ENCODE measurements at regions not wholly inside any gene's neighbourhood (a gene's known extent, or its start where the extent isn't known, plus 50 kb on each side); places are given as distances from the start of the nearest gene placed in this dataset.

GRCh38 chr6:10000551-10000950 is 414.3 kb downstream of the TFAP2A start:
- H3K56ac ChIP-seq (ENCODE audit: extremely low read depth, insufficient read depth, low read length) = no peak overlapping the region
- no CpG with 5 or more reads among the region's 3 CpGs for WGBS, 2 experiments (ENCODE audit: extremely low coverage in 2 of 2, insufficient read length in 1 of 2)
- peaks cover 4% of the 10 kb centered on the region; the same call in 1 of the 2 replicates for H3K9me3 ChIP-seq (ENCODE audit: control insufficient read depth, insufficient read depth, low read length)
- H3K9ac ChIP-seq (ENCODE audit: low read depth, low read length) = no peak overlapping the region
- H4K8ac ChIP-seq (ENCODE audit: low read depth in 2 of 2, low read length in 2 of 2) = no peak overlapping the region
- no peak overlapping the region for H2BK20ac ChIP-seq (ENCODE audit: low read depth, low read length)
- no peak overlapping the region for H3K4ac ChIP-seq (ENCODE audit: low read depth, low read length)
- H3K4me1 ChIP-seq (ENCODE audit: control insufficient read depth, insufficient read depth, low read length) = no peaks in the 10 kb centered on the region
- no peak overlapping the region for H4K5ac ChIP-seq (ENCODE audit: low read depth, low read length)
- no peak overlapping the region for H3K27ac ChIP-seq (ENCODE audit: insufficient read depth, low read length)
- dilution Hi-C loops (cut with HindIII; ENCODE audit: low sequenced_read_pairs, unreplicated experiment) = no loop called here
- no TSS peak for BruUV-seq (replicated peaks)
- no peak overlapping the region for H4K91ac ChIP-seq (ENCODE audit: insufficient read depth, low read depth, low read length)
- H3K14ac ChIP-seq (replicated peaks; ENCODE audit: low read depth, low read length) = no peak overlapping the region
- no peak overlapping the region for H2AK5ac ChIP-seq (ENCODE audit: low read depth, low read length)
- H3K18ac ChIP-seq (ENCODE audit: low read depth, low read length) = no peak overlapping the region
- no peak overlapping the region for H3K4me3 ChIP-seq (ENCODE audit: insufficient read depth, low read depth, low read length)
- intact Hi-C loops (cut with micrococcal nuclease) = no loop called here
- TF ChIP-seq MAZ (IDR thresholded peaks at IDR 0.05; ENCODE audit: borderline replicate concordance, low read depth, low read length) = no peak
- TF ChIP-seq, protein P1, sequence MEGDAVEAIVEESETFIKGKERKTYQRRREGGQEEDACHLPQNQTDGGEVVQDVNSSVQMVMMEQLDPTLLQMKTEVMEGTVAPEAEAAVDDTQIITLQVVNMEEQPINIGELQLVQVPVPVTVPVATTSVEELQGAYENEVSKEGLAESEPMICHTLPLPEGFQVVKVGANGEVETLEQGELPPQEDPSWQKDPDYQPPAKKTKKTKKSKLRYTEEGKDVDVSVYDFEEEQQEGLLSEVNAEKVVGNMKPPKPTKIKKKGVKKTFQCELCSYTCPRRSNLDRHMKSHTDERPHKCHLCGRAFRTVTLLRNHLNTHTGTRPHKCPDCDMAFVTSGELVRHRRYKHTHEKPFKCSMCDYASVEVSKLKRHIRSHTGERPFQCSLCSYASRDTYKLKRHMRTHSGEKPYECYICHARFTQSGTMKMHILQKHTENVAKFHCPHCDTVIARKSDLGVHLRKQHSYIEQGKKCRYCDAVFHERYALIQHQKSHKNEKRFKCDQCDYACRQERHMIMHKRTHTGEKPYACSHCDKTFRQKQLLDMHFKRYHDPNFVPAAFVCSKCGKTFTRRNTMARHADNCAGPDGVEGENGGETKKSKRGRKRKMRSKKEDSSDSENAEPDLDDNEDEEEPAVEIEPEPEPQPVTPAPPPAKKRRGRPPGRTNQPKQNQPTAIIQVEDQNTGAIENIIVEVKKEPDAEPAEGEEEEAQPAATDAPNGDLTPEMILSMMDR (conservative IDR thresholded peaks at IDR 0.05; ENCODE audit: low read depth, low read length) = no peak
- TF ChIP-seq CEBPB (IDR thresholded peaks at IDR 0.05; ENCODE audit: low read depth, low read length) = no peak
- no peak for TF ChIP-seq NFE2L2 (IDR thresholded peaks at IDR 0.05; ENCODE audit: low read depth, low read length)
- TF ChIP-seq BHLHE40 (IDR thresholded peaks at IDR 0.05; ENCODE audit: low read depth, low read length) = no peak
- no peak for TF ChIP-seq RCOR1 (IDR thresholded peaks at IDR 0.05; ENCODE audit: insufficient replicate concordance, low read length)
- TF ChIP-seq, protein P2, sequence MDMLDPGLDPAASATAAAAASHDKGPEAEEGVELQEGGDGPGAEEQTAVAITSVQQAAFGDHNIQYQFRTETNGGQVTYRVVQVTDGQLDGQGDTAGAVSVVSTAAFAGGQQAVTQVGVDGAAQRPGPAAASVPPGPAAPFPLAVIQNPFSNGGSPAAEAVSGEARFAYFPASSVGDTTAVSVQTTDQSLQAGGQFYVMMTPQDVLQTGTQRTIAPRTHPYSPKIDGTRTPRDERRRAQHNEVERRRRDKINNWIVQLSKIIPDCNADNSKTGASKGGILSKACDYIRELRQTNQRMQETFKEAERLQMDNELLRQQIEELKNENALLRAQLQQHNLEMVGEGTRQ (IDR thresholded peaks at IDR 0.05; ENCODE audit: low read depth, low read length) = no peak
- TF ChIP-seq POLR2A (IDR thresholded peaks at IDR 0.05; ENCODE audit: low read depth, low read length) = no peak
- no peak for TF ChIP-seq RAD21 (IDR thresholded peaks at IDR 0.05; ENCODE audit: low read length)
- TF ChIP-seq SMC3 (IDR thresholded peaks at IDR 0.05; ENCODE audit: low read depth, low read length) = no peak
- no peak for TF ChIP-seq RFX5 (IDR thresholded peaks at IDR 0.05; ENCODE audit: low read depth, low read length)
- TF ChIP-seq FOS (IDR thresholded peaks at IDR 0.05; ENCODE audit: low read depth, low read length) = no peak
- TF ChIP-seq CHD1 (IDR thresholded peaks at IDR 0.05; ENCODE audit: low read depth, low read length) = no peak
- no peak for TF ChIP-seq ELK1 (IDR thresholded peaks at IDR 0.05; ENCODE audit: borderline replicate concordance, low read depth, low read length)
- TF ChIP-seq MAFK (IDR thresholded peaks at IDR 0.05; ENCODE audit: low read depth, low read length) = no peak
- TF ChIP-seq MXI1 (IDR thresholded peaks at IDR 0.05; ENCODE audit: borderline replicate concordance, low read depth, low read length) = no peak
- H2AFZ ChIP-seq (replicated peaks; ENCODE audit: low read length, poor library complexity) = no peak overlapping the region
- CTCF ChIA-PET = no interaction called here
- POLR2A ChIA-PET (ENCODE audit: unreplicated experiment) = no interaction called here
- H3K4me2 ChIP-seq (ENCODE audit: low read depth, low read length) = no peak overlapping the region
- H3K79me1 ChIP-seq (ENCODE audit: low read depth in 1 of 2, low read length in 2 of 2) = no peaks in the 10 kb centered on the region
- H2BK15ac ChIP-seq (ENCODE audit: low read depth, low read length) = no peak overlapping the region
- H2BK120ac ChIP-seq (ENCODE audit: low read depth, low read length) = no peak overlapping the region
- H3K36me3 ChIP-seq (ENCODE audit: control insufficient read depth, insufficient read depth, low read length) = no peaks in the 10 kb centered on the region
- no peaks in the 10 kb centered on the region for H4K20me1 ChIP-seq (ENCODE audit: insufficient read depth, low read length)
- peak; percentile 5 for DNase-seq
- no peaks in the 10 kb centered on the region for H3K9me1 ChIP-seq (ENCODE audit: insufficient read depth, low read length)
- H2BK5ac ChIP-seq (ENCODE audit: low read depth, low read length, poor library complexity, severe bottlenecking) = no peak overlapping the region
- no peak overlapping the region for H3K23ac ChIP-seq (ENCODE audit: low read depth, low read length)
- no peak overlapping the region for H2AK9ac ChIP-seq (replicated peaks; ENCODE audit: low read depth, low read length, poor library complexity)
- no peaks in the 10 kb centered on the region for H3K27me3 ChIP-seq (ENCODE audit: control insufficient read depth, insufficient read depth, low read length)
- peak; percentile 48 for ATAC-seq (ENCODE audit: low read depth)
- in situ Hi-C loops (cut with MboI; ENCODE audit: low sequenced_read_pairs) = no loop called here
